H1 (cell line): ENCODE measurements at regions not wholly inside any gene's neighbourhood (a gene's known extent, or its start where the extent isn't known, plus 50 kb on each side); places are given as distances from the start of the nearest gene placed in this dataset.

ENCODE experiments used
- CTCF ChIA-PET: fragments of 300-600 bp; sonication (Branson Sonifier 250); formaldehyde crosslinking; loops from one replicate; lab custom pipeline; 2021; ENCODE audit not compliant: partially characterized antibody; lab: Charles Lee
- POLR2A ChIA-PET: fragments of 300-600 bp; sonication (Branson Sonifier 250); formaldehyde crosslinking; loops from one replicate; lab custom pipeline; 2021; ENCODE audit warnings: inconsistent platforms; ENCODE audit not compliant: partially characterized antibody; lab: Charles Lee
- DNase-seq, 2 experiments: peaks; one replicate each; pipeline versions ENCODE4 v3.0.0 to v3.0.0-alpha.2; 2010 to 2022; ENCODE audit warnings: low spot score in 2 of 2, low read depth in 1 of 2, mixed read lengths in 1 of 2
- FAIRE-seq: peaks from 2 replicates; lab custom pipeline; 2011; peaks lifted over from hg19 to GRCh38; lab: Jason Lieb, UNC
- H2AFZ ChIP-seq: 2 replicates; pipeline ENCODE4 v1.8.1; 2012; ENCODE audit warnings: low read length, inconsistent platforms
- H2AK5ac ChIP-seq: 2 replicates; pipeline ENCODE4 v1.6.1; 2013; ENCODE audit warnings: low read depth, low read length
- H2BK120ac ChIP-seq: replicated peaks from 2 replicates; pipeline ENCODE3; 2013; ENCODE audit warnings: low read depth, low read length, inconsistent platforms
- H2BK12ac ChIP-seq: 2 replicates; pipeline ENCODE4 v1.6.1; 2013; ENCODE audit warnings: low read depth, low read length
- H2BK15ac ChIP-seq: 2 replicates; pipeline ENCODE4 v1.6.1; 2013; ENCODE audit warnings: low read length
- H2BK20ac ChIP-seq: 2 replicates; pipeline ENCODE4 v1.6.1; 2013; ENCODE audit warnings: low read length
- H2BK5ac ChIP-seq: 2 replicates; pipeline ENCODE4 v1.6.1; 2013; ENCODE audit warnings: low read depth, low read length
- H3K14ac ChIP-seq: 2 replicates; pipeline ENCODE4 v1.6.1; 2013; ENCODE audit warnings: inconsistent platforms; ENCODE audit not compliant: insufficient read length
- H3K18ac ChIP-seq: 2 replicates; pipeline ENCODE4 v1.6.1; 2013; ENCODE audit warnings: low read length; ENCODE audit errors: extremely low read depth
- H3K23ac ChIP-seq: 2 replicates; pipeline ENCODE4 v1.6.1; 2013; ENCODE audit warnings: inconsistent platforms; ENCODE audit not compliant: insufficient read length
- H3K23me2 ChIP-seq: 2 replicates; pipeline ENCODE4 v1.6.1; 2013; ENCODE audit warnings: low read depth, low read length
- H3K27ac ChIP-seq: 2 replicates; pipeline ENCODE4 v1.6.1; 2011; ENCODE audit warnings: low read depth, low read length, inconsistent platforms
- H3K27me3 ChIP-seq, 4 experiments: replicated peaks in 1 of 4; 1 replicate in 1 of 4; 2 replicates in 3 of 4; pipeline versions ENCODE4 v1.6.1 to v1.8.1; 2011 to 2013; ENCODE audit warnings: low read length in 3 of 4, mild to moderate bottlenecking in 3 of 4, inconsistent platforms in 2 of 4, mixed read lengths in 2 of 4, moderate library complexity in 1 of 4; ENCODE audit not compliant: control insufficient read depth in 3 of 4, insufficient read depth in 3 of 4; ENCODE audit errors: extremely low read depth in 1 of 4
- H3K36me3 ChIP-seq, 4 experiments: 2 replicates each; pipeline versions ENCODE4 v1.6.1 to v1.8.1; 2011 to 2013; ENCODE audit warnings: mild to moderate bottlenecking in 4 of 4, low read length in 3 of 4, moderate library complexity in 2 of 4, control low read depth in 1 of 4, inconsistent platforms in 1 of 4; ENCODE audit not compliant: insufficient read depth in 4 of 4, control insufficient read depth in 2 of 4
- H3K4ac ChIP-seq: replicated peaks from 2 replicates; pipeline ENCODE3; 2013; ENCODE audit warnings: low read length, low read depth, mixed read lengths, inconsistent platforms; ENCODE audit not compliant: insufficient read length
- H3K4me1 ChIP-seq, 4 experiments: replicated peaks in 1 of 4; 1 replicate in 1 of 4; 2 replicates in 3 of 4; pipeline versions ENCODE4 v1.6.1 to v1.8.1; 2011 to 2013; ENCODE audit warnings: low read length in 3 of 4, inconsistent platforms in 2 of 4, mixed read lengths in 1 of 4; ENCODE audit not compliant: insufficient read depth in 4 of 4, control insufficient read depth in 3 of 4
- H3K4me2 ChIP-seq, 2 experiments: 2 replicates each; pipeline versions ENCODE4 v1.6.1 to v1.8.1; 2011 to 2013; ENCODE audit warnings: low read depth in 2 of 2, low read length in 2 of 2, control low read depth in 1 of 2, inconsistent platforms in 1 of 2, mild to moderate bottlenecking in 1 of 2; ENCODE audit not compliant: insufficient read depth in 1 of 2
- H3K4me3 ChIP-seq, 4 experiments: fragments of 200-600, 300-600 bp in 1 of 4; sonication (generic), shearing (Covaris generic), sonication (Bioruptor Twin) in 1 of 4; 2 replicates each; pipeline versions ENCODE4 v1.5.1 to v1.8.1; 2011 to 2016; ENCODE audit warnings: low read length in 4 of 4, low read depth in 3 of 4, control low read depth in 2 of 4, inconsistent platforms in 2 of 4, mild to moderate bottlenecking in 2 of 4, mixed read lengths in 1 of 4, moderate library complexity in 1 of 4; ENCODE audit not compliant: insufficient read depth in 2 of 4; ENCODE audit errors: extremely low read depth in 1 of 4
- H3K56ac ChIP-seq: replicated peaks from 2 replicates; pipeline ENCODE3; 2013; ENCODE audit warnings: low read depth, mild to moderate bottlenecking, mixed read lengths, low read length, inconsistent platforms; ENCODE audit not compliant: insufficient read length
- H3K79me1 ChIP-seq: 2 replicates; pipeline ENCODE4 v1.6.1; 2013; ENCODE audit warnings: low read depth, low read length, control low read depth
- H3K79me2 ChIP-seq, 2 experiments: 2 replicates each; pipeline versions ENCODE4 v1.6.1 to v1.8.1; 2012 to 2013; ENCODE audit warnings: low read length in 2 of 2, mild to moderate bottlenecking in 2 of 2, inconsistent platforms in 1 of 2; ENCODE audit not compliant: insufficient read depth in 2 of 2, control insufficient read depth in 1 of 2
- H3K9ac ChIP-seq, 4 experiments: replicated peaks in 1 of 4; 1 replicate in 1 of 4; 2 replicates in 3 of 4; pipeline versions ENCODE4 v1.6.1 to v1.8.1; 2011 to 2013; ENCODE audit warnings: low read depth in 3 of 4, low read length in 3 of 4, control low read depth in 2 of 4, mild to moderate bottlenecking in 2 of 4, moderate library complexity in 2 of 4, inconsistent platforms in 1 of 4; ENCODE audit errors: extremely low read depth in 1 of 4
- H3K9me3 ChIP-seq, 2 experiments: 2 replicates each; pipeline versions ENCODE4 v1.6.1 to v1.8.1; 2012 to 2013; ENCODE audit warnings: mild to moderate bottlenecking in 2 of 2, moderate library complexity in 2 of 2, control low read depth in 1 of 2, inconsistent platforms in 1 of 2, low read depth in 1 of 2, low read length in 1 of 2, mixed read lengths in 1 of 2; ENCODE audit not compliant: insufficient read depth in 2 of 2
- H4K20me1 ChIP-seq, 2 experiments: replicated peaks in 1 of 2; 2 replicates each; pipeline versions ENCODE3 to v1.8.1; 2011 to 2013; ENCODE audit warnings: inconsistent platforms in 2 of 2, low read length in 2 of 2, mild to moderate bottlenecking in 1 of 2; ENCODE audit not compliant: insufficient read depth in 2 of 2, control insufficient read depth in 1 of 2
- H4K5ac ChIP-seq: 2 replicates; pipeline ENCODE4 v1.6.1; 2013; ENCODE audit warnings: low read length, low read depth, mixed read lengths, inconsistent platforms; ENCODE audit not compliant: insufficient read length
- H4K8ac ChIP-seq: 2 replicates; pipeline ENCODE4 v1.8.0; 2013; ENCODE audit warnings: mild to moderate bottlenecking, moderate library complexity, low read length, inconsistent platforms; ENCODE audit not compliant: insufficient read depth; ENCODE audit errors: extremely low read depth
- H4K91ac ChIP-seq: replicated peaks from 2 replicates; pipeline ENCODE3; 2013; ENCODE audit warnings: low read length, mixed read lengths, inconsistent platforms; ENCODE audit not compliant: insufficient read length
- ASH2L ChIP-seq: fragments of 200-600, 300-600 bp; sonication (generic); IDR thresholded peaks from one replicate; pipeline ENCODE4 v1.7.1; 2017; ENCODE audit warnings: low read length
- CBX8 ChIP-seq: fragments of 300-800, 300-1000 bp; sonication (generic); IDR thresholded peaks from 2 replicates; pipeline ENCODE4 v1.7.1; 2016; ENCODE audit warnings: low read depth, low read length, borderline replicate concordance
- CEBPB ChIP-seq: IDR thresholded peaks from 2 replicates; pipeline ENCODE4 v1.6.1; 2012; ENCODE audit warnings: low read depth, low read length
- EGR1 ChIP-seq: IDR thresholded peaks from 2 replicates; pipeline ENCODE4 v1.6.1; 2011; ENCODE audit warnings: low read depth, low read length, borderline replicate concordance
- EZH2 ChIP-seq: fragments of 200-600 bp; sonication (generic); IDR thresholded peaks from 2 replicates; pipeline ENCODE4 v1.7.1; 2012; ENCODE audit warnings: low read depth, mild to moderate bottlenecking, moderate library complexity, low read length, inconsistent platforms; ENCODE audit not compliant: severe bottlenecking
- FOSL1 ChIP-seq: IDR thresholded peaks from 2 replicates; pipeline ENCODE4 v1.6.1; 2011; ENCODE audit warnings: mild to moderate bottlenecking, low read depth, low read length, moderate library complexity; ENCODE audit not compliant: insufficient read depth
- KDM5A ChIP-seq: fragments of 200-600 bp; IDR thresholded peaks from 2 replicates; pipeline ENCODE4 v1.7.1; 2012; ENCODE audit warnings: mild to moderate bottlenecking, low read length, inconsistent platforms, mixed read lengths
- PHF8 ChIP-seq: fragments of 200-600 bp; sonication (generic); conservative IDR thresholded peaks from 2 replicates; pipeline ENCODE4 v1.7.1; 2012; ENCODE audit warnings: low read depth, mild to moderate bottlenecking, inconsistent platforms, low read length, moderate library complexity
- POLR2AphosphoS5 ChIP-seq: IDR thresholded peaks from 2 replicates; pipeline ENCODE4 v1.6.1; 2011; ENCODE audit warnings: low read depth, low read length
- RFX5 ChIP-seq: IDR thresholded peaks from 2 replicates; pipeline ENCODE4 v1.6.1; 2011; ENCODE audit warnings: low read depth, low read length, improper control_type of control experiment, borderline replicate concordance
- SAP30 ChIP-seq: fragments of 300-600 bp; sonication (generic); IDR thresholded peaks from 2 replicates; pipeline ENCODE4 v1.7.1; 2012; ENCODE audit warnings: low read length, moderate library complexity, mild to moderate bottlenecking, inconsistent platforms; ENCODE audit not compliant: insufficient read depth, insufficient replicate concordance
- SP1 ChIP-seq: IDR thresholded peaks from 2 replicates; pipeline ENCODE4 v1.6.1; 2011; ENCODE audit warnings: low read depth, low read length
- TAF1 ChIP-seq: IDR thresholded peaks from 2 replicates; pipeline ENCODE4 v1.6.1; 2011; ENCODE audit warnings: mild to moderate bottlenecking, low read depth, low read length
- TAF7 ChIP-seq: optimal IDR thresholded peaks from 2 replicates; pipeline ENCODE3; 2011; ENCODE audit warnings: low read depth, mild to moderate bottlenecking, inconsistent platforms, low read length, moderate library complexity, borderline replicate concordance
- WGBS, 2 experiments: shearing (Covaris generic) in 1 of 2; methylation state at CpG; one replicate each; pipeline versions ENCODE4 v1.1.6 to v1.1.7; 2013 to 2015; ENCODE audit warnings: low lambda C conversion rate in 2 of 2, mixed read lengths in 2 of 2, inconsistent platforms in 1 of 2, low coverage in 1 of 2, missing lambda C conversion rate in 1 of 2; ENCODE audit not compliant: insufficient replicate concordance in 2 of 2, insufficient coverage in 1 of 2, insufficient read length in 1 of 2; ENCODE audit errors: extremely low coverage in 1 of 2, missing lambda C conversion rate in 1 of 2; 5-methylcytosine and 5-hydroxymethylcytosine counted together
- TF ChIP-seq, protein P1 (sequence below): IDR thresholded peaks from 2 replicates; pipeline ENCODE4 v1.6.1; 2011; ENCODE audit warnings: low read depth, mild to moderate bottlenecking, low read length; ENCODE audit not compliant: insufficient read depth

DNA sequence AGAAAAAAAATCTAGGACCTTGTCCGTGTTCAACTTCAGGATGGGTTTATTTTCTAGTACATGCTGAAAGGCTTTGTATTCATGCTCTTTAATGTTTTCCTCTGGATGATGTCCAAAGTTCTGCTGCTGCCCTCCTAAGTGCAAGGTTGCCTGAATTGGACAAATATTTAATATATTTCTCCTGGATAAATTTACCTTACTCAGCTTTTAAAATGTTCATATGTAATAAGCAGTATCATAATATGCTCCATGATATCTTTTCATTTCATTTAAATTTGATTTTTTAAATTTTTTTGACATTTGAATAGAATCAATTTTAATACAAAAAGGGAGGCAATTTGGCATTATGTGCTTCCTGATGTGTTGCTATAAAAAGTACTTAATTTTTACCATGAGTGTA, 95.9 kb upstream of the SLC25A13 start:
- Histone ChIP-seq H3K36me3 (no peaks in the 10 kb centered on the region), H2BK20ac (no peak overlapping the region), H3K9ac (no peak overlapping the region), H3K27me3 (no peaks in the 10 kb centered on the region), H3K79me2 (no peaks in the 10 kb centered on the region), H4K20me1 (no peaks in the 10 kb centered on the region), H2BK120ac (no peak overlapping the region), H3K18ac (no peak overlapping the region), H2BK12ac (no peak overlapping the region), H3K23ac (no peak overlapping the region), H3K79me1 (no peaks in the 10 kb centered on the region), H3K9me3 (no peaks in the 10 kb centered on the region), H2AK5ac (no peak overlapping the region), H3K27ac (no peak overlapping the region), H3K14ac (no peak overlapping the region), H4K91ac (no peak overlapping the region), H3K56ac (no peak overlapping the region), H3K4ac (no peak overlapping the region), H3K4me2 (no peak overlapping the region), H2BK5ac (no peak overlapping the region), H3K4me3 (no peak overlapping the region), H4K5ac (no peak overlapping the region), H2AFZ (no peak overlapping the region), H4K8ac (no peak overlapping the region), H3K23me2 (no peaks in the 10 kb centered on the region), H2BK15ac (no peak overlapping the region), H3K4me1 (peaks cover 2 to 5% (median 3%) of the 10 kb centered on the region in 4 experiments; a peak in 5 of 7 replicates)
- ChIA-PET POLR2A (no interaction called here), CTCF (no interaction called here)
- TF ChIP-seq TAF1 (no peak), ASH2L (no peak), KDM5A (no peak), SAP30 (no peak), PHF8 (no peak), CBX8 (no peak), TAF7 (no peak), CEBPB (no peak), EGR1 (no peak), FOSL1 (no peak), EZH2 (no peak), SP1 (no peak), POLR2AphosphoS5 (no peak), RFX5 (no peak)
- TF ChIP-seq, protein P1, sequence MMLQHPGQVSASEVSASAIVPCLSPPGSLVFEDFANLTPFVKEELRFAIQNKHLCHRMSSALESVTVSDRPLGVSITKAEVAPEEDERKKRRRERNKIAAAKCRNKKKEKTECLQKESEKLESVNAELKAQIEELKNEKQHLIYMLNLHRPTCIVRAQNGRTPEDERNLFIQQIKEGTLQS = no peak
- no peak for FAIRE-seq
- 76% methylated on average over 1 of the region's 1 CpG; no CpG with 5 or more reads in 1 of the 2 experiments for WGBS, 2 experiments
- DNase-seq = no peak
